Endodermal cell (in vitro differentiated cells): ENCODE measurements at regions not wholly inside any gene's neighbourhood (a gene's known extent, or its start where the extent isn't known, plus 50 kb on each side); places are given as distances from the start of the nearest gene placed in this dataset.
"Not testable (repeated sequence)": the region's sequence is repeated elsewhere in the genome, so short reads cannot be mapped to it uniquely, and the experiment has no call there.

Experiments
- DNase-seq: peaks from one replicate; pipeline ENCODE4 v3.0.0-alpha.2; 2017
- H3K27ac ChIP-seq: 2 replicates; pipeline ENCODE4 v1.5.1; 2013; ENCODE audit warnings: mild to moderate bottlenecking, low read depth, low read length, moderate library complexity
- H3K27me3 ChIP-seq: 2 replicates; pipeline ENCODE4 v1.6.1; 2013; ENCODE audit warnings: mild to moderate bottlenecking, low read length, moderate library complexity; ENCODE audit not compliant: insufficient read depth, control insufficient read depth, poor library complexity, severe bottlenecking
- H3K36me3 ChIP-seq: 2 replicates; pipeline ENCODE4 v1.7.0; 2013; ENCODE audit warnings: mild to moderate bottlenecking, low read length, moderate library complexity; ENCODE audit not compliant: control insufficient read depth, insufficient read depth
- H3K4me1 ChIP-seq: one replicate; pipeline ENCODE4 v1.7.0; 2013; ENCODE audit warnings: low read length; ENCODE audit not compliant: control insufficient read depth, insufficient read depth
- H3K4me3 ChIP-seq: 2 replicates; pipeline ENCODE4 v1.5.1; 2013; ENCODE audit warnings: mild to moderate bottlenecking, low read length, moderate library complexity
- H3K9ac ChIP-seq: 2 replicates; pipeline ENCODE4 v1.6.1; 2013; ENCODE audit warnings: mild to moderate bottlenecking, low read length, moderate library complexity; ENCODE audit not compliant: poor library complexity, severe bottlenecking; ENCODE audit errors: extremely low read depth
- H3K9me3 ChIP-seq: 2 replicates; pipeline ENCODE4 v1.6.1; 2013; ENCODE audit warnings: mild to moderate bottlenecking, low read length, moderate library complexity; ENCODE audit not compliant: control insufficient read depth
- H3K27ac Mint-ChIP-seq: 2 replicates; pipeline ENCODE4 v1.8.0; 2020; ENCODE audit warnings: mixed read lengths
- H3K27me3 Mint-ChIP-seq: 2 replicates; pipeline ENCODE4 v1.8.0; 2021; ENCODE audit warnings: mild to moderate bottlenecking, mixed read lengths; ENCODE audit not compliant: insufficient read depth
- H3K36me3 Mint-ChIP-seq: 2 replicates; pipeline ENCODE4 v1.8.0; 2020; ENCODE audit warnings: low read depth, mixed read lengths
- H3K4me1 Mint-ChIP-seq: 2 replicates; pipeline ENCODE4 v1.8.0; 2020; ENCODE audit warnings: mixed read lengths
- H3K4me3 Mint-ChIP-seq: 2 replicates; pipeline ENCODE4 v1.8.0; 2020; ENCODE audit warnings: mild to moderate bottlenecking, moderate library complexity, mixed read lengths
- H3K9me3 Mint-ChIP-seq: 2 replicates; pipeline ENCODE4 v1.8.0; 2020; ENCODE audit warnings: mild to moderate bottlenecking, mixed read lengths
- CTCF ChIP-seq: fragments of 200-600 bp; sonication (generic); conservative IDR thresholded peaks from 2 replicates; pipeline ENCODE4 v1.5.0; 2021; ENCODE audit warnings: antibody characterized with exemption, mild to moderate bottlenecking
- WGBS, 2 experiments: methylation state at CpG; one replicate each; pipeline versions ENCODE4 v1.1.5 to v1.1.7; 2013; ENCODE audit warnings: missing lambda C conversion rate in 2 of 2, mixed read lengths in 1 of 2; ENCODE audit not compliant: insufficient coverage in 1 of 2, insufficient read length in 1 of 2; 5-methylcytosine and 5-hydroxymethylcytosine counted together

DNA sequence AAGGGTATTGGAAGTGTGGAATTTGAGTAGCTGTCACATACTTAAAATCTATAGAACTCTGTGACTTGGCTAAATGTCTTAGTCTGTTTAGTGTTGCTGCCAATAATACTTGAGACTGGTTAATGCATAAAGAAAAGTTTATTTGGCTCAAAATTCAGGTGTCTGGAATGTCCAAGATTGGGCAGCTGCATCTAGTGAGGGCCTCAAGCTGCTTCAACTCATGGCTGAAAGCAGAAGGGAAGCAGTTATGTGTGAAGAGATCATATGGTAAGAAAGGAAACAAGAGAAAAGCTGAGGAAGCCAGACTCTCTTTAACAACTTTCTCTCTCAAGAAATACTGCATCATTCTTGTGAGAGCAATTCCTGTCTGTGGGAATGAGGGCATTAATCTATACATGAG lies 1043.3 kb upstream of the CDH6 start:
- no peaks in the 10 kb centered on the region for H3K36me3 ChIP-seq
- H3K27ac Mint-ChIP-seq, result no peak overlapping the region
- H3K36me3 Mint-ChIP-seq, result no peaks in the 10 kb centered on the region
- no peak overlapping the region for H3K4me3 ChIP-seq
- DNase-seq, result no peak
- no peaks in the 10 kb centered on the region for H3K4me1 ChIP-seq
- no peaks in the 10 kb centered on the region for H3K27me3 Mint-ChIP-seq
- no peak overlapping the region for H3K4me3 Mint-ChIP-seq
- no peak overlapping the region for H3K9ac ChIP-seq
- TF ChIP-seq CTCF, result no peak
- H3K4me1 Mint-ChIP-seq, result no peaks in the 10 kb centered on the region
- no peaks in the 10 kb centered on the region for H3K27me3 ChIP-seq
- no peaks in the 10 kb centered on the region for H3K9me3 ChIP-seq
- H3K27ac ChIP-seq, result no peak overlapping the region
- peaks cover 2% of the 10 kb centered on the region for H3K9me3 Mint-ChIP-seq

- Mint-ChIP-seq H3K36me3 (no peaks in the 10 kb centered on the region), H3K4me3 (no peak overlapping the region), H3K27ac (no peak overlapping the region), H3K4me1 (no peaks in the 10 kb centered on the region), H3K27me3 (no peaks in the 10 kb centered on the region), H3K9me3 (peaks cover 2% of the 10 kb centered on the region)
- Histone ChIP-seq H3K9me3 (no peaks in the 10 kb centered on the region), H3K4me1 (no peaks in the 10 kb centered on the region), H3K9ac (no peak overlapping the region), H3K36me3 (no peaks in the 10 kb centered on the region), H3K27me3 (no peaks in the 10 kb centered on the region), H3K27ac (no peak overlapping the region), H3K4me3 (no peak overlapping the region)
- TF ChIP-seq CTCF, result no peak
- no peak for DNase-seq
Measured at GRCh38 chr5:30149526-30149925, 1044.0 kb upstream of the CDH6 start.

GRCh38 chr5:30147976-30148375 lies 1045.5 kb upstream of the CDH6 start:
- no peak overlapping the region for H3K27ac Mint-ChIP-seq
- no peak overlapping the region for H3K4me3 Mint-ChIP-seq
- no peak for DNase-seq
- H3K4me1 Mint-ChIP-seq, result no peaks in the 10 kb centered on the region
- peaks cover 13% of the 10 kb centered on the region for H3K9me3 Mint-ChIP-seq
- TF ChIP-seq CTCF, result no peak
- H3K27me3 Mint-ChIP-seq, result no peaks in the 10 kb centered on the region
- H3K27me3 ChIP-seq, result no peaks in the 10 kb centered on the region
- no peak overlapping the region for H3K4me3 ChIP-seq
- 89% methylated on average over 1 of the region's 1 CpG; no CpG with 5 or more reads in 1 of the 2 experiments for WGBS, 2 experiments
- H3K9me3 ChIP-seq, result peaks cover 6% of the 10 kb centered on the region
- H3K36me3 Mint-ChIP-seq, result peaks cover 3% of the 10 kb centered on the region
- no peak overlapping the region for H3K27ac ChIP-seq
- no peak overlapping the region for H3K9ac ChIP-seq
- no peaks in the 10 kb centered on the region for H3K4me1 ChIP-seq
- no peaks in the 10 kb centered on the region for H3K36me3 ChIP-seq

GRCh38 chr5:30144059-30144458 lies 1049.4 kb upstream of the CDH6 start:
- H3K36me3 ChIP-seq, H3K27ac Mint-ChIP-seq, H3K27me3 Mint-ChIP-seq, H3K9ac ChIP-seq, DNase-seq, H3K4me1 ChIP-seq, H3K27ac ChIP-seq, H3K4me1 Mint-ChIP-seq, H3K27me3 ChIP-seq, H3K36me3 Mint-ChIP-seq, H3K4me3 Mint-ChIP-seq, H3K4me3 ChIP-seq: not testable (repeated sequence)
- H3K9me3 Mint-ChIP-seq, result peaks cover 37% of the 10 kb centered on the region
- WGBS, 2 experiments, result 83 to 86% methylated on average over 1 to 3 of the region's 4 CpGs
- peaks cover 16% of the 10 kb centered on the region for H3K9me3 ChIP-seq
